ENCODE measurements at regions not wholly inside any gene's neighbourhood (a gene's known extent, or its start where the extent isn't known, plus 50 kb on each side); places are given as distances from the start of the nearest gene placed in this dataset.

GRCh38 chr4:23144707-23145106 is 452.0 kb downstream of the GBA3 start:
- TF ChIP-seq EZH2 (IDR thresholded peaks at IDR 0.05; ENCODE audit: low read length, missing control alignments) (no peak), CTCF (conservative IDR thresholded peaks at IDR 0.05 in 1 of 2, IDR thresholded peaks at IDR 0.05 in 1 of 2; ENCODE audit: low read depth in 1 of 2, low read length in 2 of 2) (no peak)

Data from fibroblast of lung (primary cell).